LNCaP clone FGC (cell line): ENCODE measurements at regions not wholly inside any gene's neighbourhood (a gene's known extent, or its start where the extent isn't known, plus 50 kb on each side); places are given as distances from the start of the nearest gene placed in this dataset.
"Not testable (repeated sequence)": the region's sequence is repeated elsewhere in the genome, so short reads cannot be mapped to it uniquely, and the experiment has no call there.

Source experiments
- DNase-seq: peaks from one replicate; pipeline ENCODE4 v3.0.0-alpha.2; 2011; ENCODE audit warnings: low read depth
- H3K4me3 ChIP-seq: 2 replicates; pipeline ENCODE4 v1.5.1; 2011; ENCODE audit warnings: mild to moderate bottlenecking, low read depth, low read length, control low read depth
- CTCF ChIP-seq: IDR thresholded peaks from 2 replicates; pipeline ENCODE4 v1.5.1; 2012; ENCODE audit warnings: mild to moderate bottlenecking; ENCODE audit not compliant: control insufficient read depth, insufficient read depth; ENCODE audit errors: extremely low read depth

GRCh38 chr1:245062741-245063305, 92.0 kb upstream of the KIF26B start:
- no peak overlapping the region for H3K4me3 ChIP-seq
- no peak for DNase-seq
- no peak for TF ChIP-seq CTCF

DNA sequence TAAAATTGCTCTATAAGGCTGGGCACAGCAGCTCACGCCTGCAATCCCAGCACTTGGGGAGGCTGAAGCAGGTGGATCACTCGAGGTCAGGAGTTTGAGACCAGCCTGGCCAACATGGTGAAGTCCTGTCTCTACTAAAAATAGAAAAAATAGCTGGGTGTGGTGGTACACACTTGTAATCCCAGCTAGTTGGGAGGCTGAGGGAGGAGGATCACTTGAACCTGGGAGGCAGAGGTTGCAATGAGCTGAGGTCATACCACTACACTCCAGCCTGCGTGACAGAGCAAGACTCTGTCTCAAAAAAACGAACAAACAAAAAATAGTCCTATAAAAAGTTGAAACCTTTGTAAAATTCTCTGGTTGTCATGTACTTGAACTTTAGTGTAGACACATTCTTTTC, 93.0 kb upstream of the KIF26B start:
- H3K4me3 ChIP-seq, DNase-seq: not testable (repeated sequence)

GRCh38 chr1:245060684-245061374, 94.0 kb upstream of the KIF26B start:
- peak; percentile 72 for DNase-seq
- no peak overlapping the region for H3K4me3 ChIP-seq
- no peak for TF ChIP-seq CTCF

GRCh38 chr1:245059806-245060424, 94.9 kb upstream of the KIF26B start:
- no peak overlapping the region for H3K4me3 ChIP-seq
- TF ChIP-seq CTCF, result no peak

GRCh38 chr1:245058882-245059281, 95.9 kb upstream of the KIF26B start:
- no peak overlapping the region for H3K4me3 ChIP-seq
- TF ChIP-seq CTCF, result no peak
- no peak for DNase-seq

More at GRCh38 chr1:245059806-245060424, 94.9 kb upstream of the KIF26B start:
- no peak for DNase-seq

DNA sequence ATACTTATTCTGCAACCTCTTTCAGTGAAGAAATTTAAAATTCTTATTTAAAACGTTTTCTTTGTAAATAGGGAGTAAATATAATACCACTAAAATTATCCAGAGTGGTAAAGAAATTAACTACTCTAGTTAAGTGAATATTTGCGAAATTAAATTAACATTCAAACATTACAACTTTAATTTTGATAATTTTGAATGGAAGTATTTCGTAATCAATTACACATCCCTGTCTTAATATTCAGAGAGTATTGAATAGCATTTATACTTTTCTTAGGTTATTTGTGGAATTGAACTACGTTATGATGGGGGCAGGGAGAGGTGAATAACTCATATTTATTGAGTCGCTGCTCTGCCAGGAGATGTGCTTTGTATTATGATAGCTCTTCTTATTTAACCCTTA, 96.3 kb upstream of the KIF26B start:
- H3K4me3 ChIP-seq, result no peak overlapping the region
- no peak for TF ChIP-seq CTCF
- DNase-seq, result no peak

DNA sequence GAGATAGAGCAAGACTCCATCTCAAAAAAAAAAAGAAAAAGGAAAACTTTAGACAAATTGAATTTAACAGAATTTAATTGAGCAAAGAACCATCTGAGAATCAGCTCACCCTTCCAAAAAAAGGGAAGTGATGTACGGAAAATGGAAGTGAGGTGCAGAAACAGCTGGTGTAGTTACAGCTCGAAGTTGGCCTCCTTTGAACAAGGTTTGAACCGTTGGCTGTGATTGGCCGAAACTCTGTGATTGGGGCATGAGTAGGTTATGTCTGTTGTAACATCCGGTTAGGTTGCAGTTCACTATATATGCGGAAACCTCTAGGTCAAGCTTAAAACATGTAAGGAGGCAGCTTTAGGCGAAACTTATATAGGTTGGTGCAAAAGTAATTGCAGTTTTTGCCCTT, 97.9 kb upstream of the KIF26B start:
- DNase-seq, result no peak
- TF ChIP-seq CTCF, result no peak

GRCh38 chr1:245056296-245056695, 98.5 kb upstream of the KIF26B start:
- not testable (repeated sequence) for H3K4me3 ChIP-seq, DNase-seq

More for the DNA sequence above, 97.9 kb upstream of the KIF26B start:
- H3K4me3 ChIP-seq, result no peak overlapping the region
